ENCODE measurements at regions not wholly inside any gene's neighbourhood (a gene's known extent, or its start where the extent isn't known, plus 50 kb on each side); places are given as distances from the start of the nearest gene placed in this dataset.

DNA sequence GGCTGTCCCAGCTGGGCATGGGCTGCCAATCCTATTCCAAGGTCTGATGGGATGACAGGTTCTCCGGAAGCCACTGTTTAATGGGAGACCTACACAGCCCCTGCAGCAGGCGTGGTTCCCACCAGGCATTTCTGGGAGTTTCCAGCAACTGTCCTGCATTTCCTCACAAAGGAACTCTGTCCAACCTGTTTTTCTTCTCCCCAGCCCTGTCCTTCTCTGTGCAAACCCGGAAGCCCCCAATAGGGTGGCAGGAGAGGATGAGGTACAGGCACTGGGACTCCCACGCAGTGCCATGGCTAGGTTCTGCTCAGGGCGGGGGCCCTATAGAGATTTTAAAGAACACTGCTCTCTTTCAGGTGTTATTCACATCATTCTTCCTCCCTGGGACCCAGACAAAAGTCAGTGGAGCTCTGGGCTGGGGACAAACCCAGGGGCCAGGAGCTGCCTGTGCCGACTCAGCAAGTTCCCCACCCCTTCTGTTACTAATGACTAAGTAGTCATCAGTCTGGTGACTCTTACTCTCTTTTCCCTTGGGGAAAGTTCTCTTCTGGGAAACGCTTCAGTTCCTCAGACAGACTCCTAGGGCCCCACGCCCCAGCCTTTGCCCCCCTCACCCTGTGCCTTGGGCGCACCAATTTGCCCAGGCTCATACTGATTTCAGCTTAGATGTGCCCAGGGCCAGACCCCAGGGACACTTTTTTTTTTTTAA, 97.7 kb downstream of the CD47 start:
- DNase-seq (ENCODE audit: extremely low read depth in 1 of 2, low read depth in 1 of 2): no peak

GRCh38 chr3:107990926-107991325, 99.9 kb downstream of the CD47 start:
- no peak for DNase-seq (ENCODE audit: extremely low read depth in 1 of 2, low read depth in 1 of 2)

DNA sequence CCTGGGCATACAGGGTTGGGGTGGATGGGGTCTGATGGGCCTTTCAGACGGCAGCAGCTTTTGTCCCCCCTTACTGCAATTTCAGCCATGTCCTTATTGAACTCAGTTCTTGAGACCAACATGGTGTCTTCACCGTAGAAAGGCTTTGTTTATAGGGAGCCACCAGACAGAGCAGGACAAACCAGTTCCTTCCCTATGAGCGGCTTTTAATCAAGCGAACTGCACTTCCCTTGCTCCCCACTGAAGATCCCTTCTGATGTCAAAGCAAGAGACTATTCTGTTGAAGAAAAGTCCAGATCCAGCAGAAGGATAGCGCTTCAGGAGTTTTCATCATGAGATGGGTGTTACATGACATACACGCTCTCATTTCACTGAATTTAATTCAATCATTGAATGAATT, 100.4 kb downstream of the CD47 start:
- DNase-seq (ENCODE audit: extremely low read depth in 1 of 2, low read depth in 1 of 2): no peak

- no peak for DNase-seq (ENCODE audit: extremely low read depth in 1 of 2, low read depth in 1 of 2)
These were observed 101.2 kb downstream of the CD47 start for GRCh38 chr3:107989661-107990060.

DNA sequence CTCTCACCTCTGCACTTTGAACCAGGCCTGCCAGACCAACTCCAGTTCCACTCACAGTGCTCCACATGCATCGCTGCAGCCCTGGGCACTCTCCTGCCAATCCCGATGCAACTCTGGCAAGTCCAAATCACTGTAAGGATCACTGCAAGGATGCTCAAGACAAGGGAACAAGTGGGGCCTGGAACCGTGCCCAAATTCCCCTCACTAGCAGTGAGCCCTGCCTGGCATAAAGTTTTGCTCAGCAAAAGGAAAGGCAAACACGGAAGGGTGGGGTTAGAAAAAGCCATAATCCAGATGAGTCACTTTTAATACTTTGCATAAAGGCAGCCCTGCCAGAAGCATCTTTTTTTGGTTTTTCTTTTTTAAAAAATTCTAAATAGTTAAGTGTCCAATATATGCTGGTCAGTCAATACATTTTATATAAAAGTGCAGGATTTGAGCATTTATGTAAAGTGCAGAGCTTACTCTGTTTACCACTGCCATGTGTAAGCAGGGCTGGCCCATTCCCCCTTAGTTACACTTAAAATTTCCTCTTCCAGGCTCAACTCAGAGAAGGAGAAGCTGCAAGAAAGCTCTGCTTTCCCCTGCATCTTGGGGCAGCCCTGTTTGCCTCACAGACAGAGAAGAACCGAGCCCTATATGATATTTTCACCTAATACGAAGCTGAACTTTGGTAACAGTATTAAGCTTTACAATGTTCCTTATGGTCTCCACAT, 102.2 kb downstream of the CD47 start:
- DNase-seq (ENCODE audit: extremely low read depth in 1 of 2, low read depth in 1 of 2): no peak

GRCh38 chr3:107987036-107987939, 103.5 kb downstream of the CD47 start:
- DNase-seq (ENCODE audit: extremely low read depth in 1 of 2, low read depth in 1 of 2): no peak

DNA sequence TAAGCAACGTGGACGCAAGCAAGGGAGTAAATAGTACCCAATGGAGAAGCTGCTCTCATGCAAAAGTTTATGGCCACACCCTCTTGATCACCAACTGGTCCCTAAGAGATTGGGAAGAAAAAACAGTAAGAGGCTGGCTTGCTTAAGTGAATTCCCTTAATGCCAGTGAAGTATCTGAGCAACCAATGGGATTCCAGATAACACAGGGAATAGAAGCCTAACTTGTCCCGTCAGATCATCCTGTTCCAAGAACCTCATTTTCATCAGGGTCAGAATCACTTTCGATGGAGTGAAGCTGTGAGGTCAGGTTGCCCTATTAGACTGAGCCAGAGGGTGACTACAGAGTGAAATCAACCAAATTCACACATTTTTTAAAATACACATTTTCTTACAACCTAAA, 104.3 kb downstream of the CD47 start:
- DNase-seq (ENCODE audit: extremely low read depth in 1 of 2, low read depth in 1 of 2): no peak

DNA sequence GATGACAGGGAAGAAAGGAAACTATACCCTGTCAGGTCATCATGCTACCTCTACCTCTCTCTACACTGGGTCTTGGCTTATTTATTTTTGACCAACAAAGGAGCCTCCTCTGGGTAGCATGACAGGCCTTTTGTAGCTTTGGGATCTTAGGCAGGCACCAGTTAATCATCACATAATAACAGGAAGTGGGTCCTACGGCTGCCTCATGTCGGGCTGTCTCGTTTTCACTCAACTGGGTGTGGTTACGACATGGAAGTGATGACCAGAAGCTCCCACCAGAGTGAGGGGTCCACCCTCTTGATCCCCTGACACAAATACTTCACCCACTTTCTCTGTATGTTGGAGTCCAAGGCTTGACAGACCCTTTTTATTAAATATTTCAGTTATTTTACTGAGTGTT, 105.3 kb downstream of the CD47 start:
- peak in 1 of 2 donors; percentile 7 for DNase-seq (ENCODE audit: extremely low read depth in 1 of 2, low read depth in 1 of 2)

DNA sequence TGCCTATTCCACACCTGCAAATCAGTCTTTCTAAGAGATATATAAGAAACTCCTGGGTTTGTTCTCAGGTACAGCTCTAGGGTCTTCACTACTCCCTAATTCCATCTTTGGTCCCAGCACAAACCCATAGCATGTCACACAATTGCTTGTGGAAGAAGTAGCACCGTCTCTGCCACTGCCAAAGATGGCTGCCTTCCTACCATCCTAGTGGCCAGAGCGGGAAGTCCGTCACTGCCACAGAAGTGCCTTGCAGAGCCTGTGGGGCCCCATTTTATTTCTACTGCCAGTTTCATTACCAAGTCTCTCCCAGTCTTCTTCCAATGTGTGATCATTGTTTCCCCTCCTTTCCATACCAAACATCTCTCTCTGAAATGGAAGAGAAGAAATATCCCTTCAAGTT, 107.6 kb downstream of the CD47 start:
- DNase-seq (ENCODE audit: extremely low read depth in 1 of 2, low read depth in 1 of 2): no peak

- DNase-seq (ENCODE audit: extremely low read depth in 1 of 2, low read depth in 1 of 2): no peak
These were observed 108.7 kb downstream of the CD47 start for GRCh38 chr3:107982165-107982564.

GRCh38 chr3:107981471-107982111, 109.2 kb downstream of the CD47 start:
- DNase-seq (ENCODE audit: extremely low read depth in 1 of 2, low read depth in 1 of 2): no peak

DNA sequence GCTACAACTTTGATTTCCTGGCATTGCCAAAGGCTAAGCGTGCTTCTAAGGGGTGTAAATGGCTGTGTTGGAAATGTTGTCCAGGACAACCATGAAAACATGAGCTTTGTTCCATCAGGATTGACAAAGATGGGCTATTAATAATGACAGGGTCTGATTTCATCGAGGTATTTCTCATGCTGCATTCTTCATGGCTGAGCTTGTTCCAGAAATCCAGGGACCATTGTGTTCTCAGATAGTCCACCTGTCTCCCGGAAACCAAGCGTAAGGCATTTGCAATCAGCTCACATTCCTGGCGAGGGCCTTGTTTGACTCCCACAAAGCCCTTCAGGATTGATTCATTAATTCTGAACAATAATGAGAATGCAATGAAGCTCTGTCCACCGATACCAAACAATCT, 111.3 kb downstream of the CD47 start:
- DNase-seq (ENCODE audit: extremely low read depth in 1 of 2, low read depth in 1 of 2): no peak

DNA sequence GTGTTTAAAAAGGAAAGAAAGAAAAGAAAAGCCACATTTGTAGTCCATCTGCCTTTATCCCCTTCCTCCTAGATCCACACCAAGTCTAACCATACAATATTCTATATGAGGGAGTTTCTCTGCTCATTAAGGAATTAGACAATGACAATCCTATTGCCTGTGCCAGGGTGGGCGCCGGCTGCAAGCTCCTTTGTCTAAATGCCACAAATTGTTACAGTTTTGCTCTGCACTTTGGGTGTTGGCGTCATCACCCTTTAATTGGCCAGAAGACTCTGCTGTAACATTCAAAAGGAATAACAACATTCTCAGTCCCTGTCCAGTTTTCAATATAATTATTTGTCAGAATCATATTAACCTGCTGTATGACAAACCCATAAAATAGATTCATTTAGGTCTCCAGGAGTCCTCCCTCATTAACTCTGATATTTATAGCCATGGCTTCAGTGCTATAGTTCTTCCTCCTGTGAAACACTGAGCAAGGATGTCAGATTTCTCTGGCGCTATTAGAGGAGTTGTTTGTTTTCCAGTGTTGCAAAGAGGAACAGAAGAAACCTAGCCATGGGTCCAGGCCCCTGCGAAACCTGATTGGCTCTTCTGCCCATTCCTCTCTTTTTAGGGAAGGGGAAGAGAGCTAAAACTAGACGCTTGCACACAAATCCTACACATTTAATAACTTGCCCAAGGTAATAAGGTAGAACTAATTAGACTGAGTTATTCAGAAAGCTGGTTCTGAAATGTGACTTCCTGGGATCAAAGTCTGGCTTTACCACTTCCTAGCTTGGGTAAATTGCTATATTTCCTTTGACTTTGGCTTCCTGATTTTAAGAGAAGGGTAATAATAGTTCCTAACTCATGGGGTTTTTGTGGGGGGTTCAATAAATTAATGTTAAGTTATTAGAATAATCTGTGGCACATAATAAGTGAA, 112.4 kb downstream of the CD47 start:
- DNase-seq (ENCODE audit: extremely low read depth in 1 of 2, low read depth in 1 of 2): no peak

- no peak for DNase-seq (ENCODE audit: extremely low read depth in 1 of 2, low read depth in 1 of 2)
These were observed 113.4 kb downstream of the CD47 start for GRCh38 chr3:107977221-107978130.

DNA sequence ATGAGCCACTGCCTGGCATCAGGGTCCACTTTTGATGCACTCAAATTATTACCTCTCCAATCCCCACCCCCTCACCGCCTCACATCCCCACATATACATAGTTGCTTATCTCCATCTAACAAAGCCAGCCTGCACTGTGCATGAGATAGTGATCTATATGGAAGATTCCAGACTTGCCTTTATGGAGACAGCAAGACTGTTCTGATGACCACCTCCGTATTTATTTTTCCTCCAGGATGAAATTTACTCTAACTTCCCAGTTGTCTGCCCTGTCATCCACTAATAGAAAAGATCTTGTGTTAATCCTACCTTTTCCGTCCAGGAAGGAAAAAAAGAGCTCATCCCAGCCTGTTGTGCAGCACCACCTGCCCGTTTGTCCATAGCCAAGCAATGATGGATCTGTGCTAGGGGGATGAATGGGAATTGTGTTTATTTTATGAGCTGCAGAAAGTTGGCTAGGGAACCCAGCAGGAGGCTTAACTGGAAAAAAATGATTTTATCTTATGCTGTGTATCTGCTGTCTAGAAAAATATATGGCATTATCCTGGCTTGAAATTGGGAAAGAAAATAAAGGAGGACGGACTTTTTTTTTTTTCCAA, 114.5 kb downstream of the CD47 start:
- DNase-seq (ENCODE audit: extremely low read depth in 1 of 2, low read depth in 1 of 2): no peak

DNA sequence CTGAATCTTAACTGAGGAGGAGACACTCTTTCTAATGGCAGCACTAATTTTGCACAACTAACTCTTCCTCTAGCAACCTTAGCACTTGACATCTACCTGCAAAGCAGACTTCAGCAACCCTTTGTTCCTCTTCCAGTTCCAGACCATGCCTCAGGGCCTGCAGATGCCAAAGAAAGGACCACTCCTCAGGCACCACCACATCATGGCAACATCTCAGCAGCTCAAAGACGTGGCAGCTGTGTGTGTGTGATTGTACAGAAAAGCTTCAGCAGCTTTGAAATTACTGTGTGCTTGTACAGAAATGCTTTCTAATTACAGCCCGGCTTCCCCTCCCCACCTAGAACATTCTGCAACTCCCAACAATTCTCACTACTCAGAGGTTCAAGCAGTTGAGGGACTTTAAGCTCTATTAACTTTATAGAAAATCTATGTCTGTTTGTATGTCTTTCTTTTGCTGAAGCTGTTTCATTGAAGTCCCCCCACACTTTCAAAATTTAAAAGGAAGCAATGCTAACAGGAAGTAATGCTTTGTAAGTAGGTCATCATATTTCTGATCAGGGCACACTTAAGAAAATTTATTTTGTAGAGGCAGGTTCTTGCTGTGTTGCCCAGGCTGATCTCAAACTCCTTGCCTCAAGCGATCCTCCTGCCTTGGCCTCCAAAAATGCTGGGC, 115.2 kb downstream of the CD47 start:
- no peak for DNase-seq (ENCODE audit: extremely low read depth in 1 of 2, low read depth in 1 of 2)

GRCh38 chr3:107973961-107974360, 116.9 kb downstream of the CD47 start:
- no peak for DNase-seq (ENCODE audit: extremely low read depth in 1 of 2, low read depth in 1 of 2)

DNA sequence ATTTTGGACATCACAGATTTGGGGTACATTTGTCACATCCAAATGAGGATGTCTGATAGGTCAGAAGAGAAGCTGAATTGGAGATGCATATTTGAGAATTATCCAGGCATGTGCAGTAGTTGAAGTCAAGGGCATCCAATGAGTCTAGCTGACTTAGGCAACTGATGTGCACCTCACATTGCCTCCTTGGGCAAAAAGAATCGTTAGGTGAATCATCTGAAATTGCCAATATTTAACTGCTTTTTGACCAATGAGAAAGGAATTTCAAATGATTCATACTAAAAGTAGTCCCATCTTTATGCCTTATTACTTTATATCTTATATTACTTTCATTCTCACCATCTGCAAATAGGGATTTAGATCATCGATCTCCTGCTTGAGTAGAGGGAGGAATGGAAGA, 117.7 kb downstream of the CD47 start:
- no peak for DNase-seq (ENCODE audit: extremely low read depth in 1 of 2, low read depth in 1 of 2)

All from activated CD8-positive, alpha-beta memory T cell treated with anti-CD3 and anti-CD28 coated beads for 1 hour (primary cell).